HepG2 (cell line): ENCODE measurements at regions not wholly inside any gene's neighbourhood (a gene's known extent, or its start where the extent isn't known, plus 50 kb on each side); places are given as distances from the start of the nearest gene placed in this dataset.

Source experiments
- ATAC-seq: fragments of 200-7000 bp; cut with Tn5 transposase; 3 replicates; pipeline ENCODE4 v1.9.1; 2020; ENCODE audit warnings: mild to moderate bottlenecking, moderate library complexity
- BruUV-seq: library from RNA; stranded (reverse); fragments of 400-500 nt; replicated peaks from 2 replicates; lab custom pipeline; 2021; lab: Mats Ljungman, UMichigan
- CTCF ChIA-PET: fragments of 300-600 bp; formaldehyde crosslinking; extraction: SDS; loops from one replicate; lab custom pipeline; 2021; ENCODE audit warnings: low total read pairs, inconsistent platforms, low intra/inter-chr PET ratio; lab: Yijun Ruan, JAX
- POLR2A ChIA-PET: fragments of 350-600 bp; sonication (Branson Sonifier 250); formaldehyde crosslinking; loops from one replicate; lab custom pipeline; 2020; ENCODE audit warnings: antibody characterized with exemption, inconsistent platforms; lab: Yijun Ruan, JAX
- DNase-seq: peaks from one replicate; pipeline ENCODE4 v3.0.0-alpha.2; 2015; ENCODE audit warnings: low spot score
- FAIRE-seq: peaks from 3 replicates; lab custom pipeline; 2011; peaks lifted over from hg19 to GRCh38; lab: Jason Lieb, UNC
- H2AFZ ChIP-seq: one replicate; pipeline ENCODE4 v1.6.1; 2011; ENCODE audit warnings: low read length, inconsistent platforms
- H3K27ac ChIP-seq: fragments of 300-600 bp; 3 replicates; pipeline ENCODE4 v1.8.0; 2011; ENCODE audit warnings: mixed run types, mild to moderate bottlenecking, mixed read lengths, low read length, inconsistent platforms; ENCODE audit not compliant: insufficient read depth; ENCODE audit errors: extremely low read length
- H3K27me3 ChIP-seq, 2 experiments: fragments of 200-600 bp in 1 of 2; 2 replicates in 1 of 2; 3 replicates in 1 of 2; pipeline versions ENCODE4 v1.6.0 to v1.8.0; 2011; ENCODE audit warnings: low read length in 2 of 2, mild to moderate bottlenecking in 2 of 2, moderate library complexity in 2 of 2, inconsistent platforms in 1 of 2; ENCODE audit not compliant: insufficient read depth in 2 of 2, control insufficient read depth in 1 of 2
- H3K36me3 ChIP-seq, 2 experiments: fragments of 200-600 bp in 1 of 2; replicated peaks in 1 of 2; 2 replicates in 1 of 2; 3 replicates in 1 of 2; pipeline versions ENCODE4 v1.5.1 to v1.8.0; 2011; ENCODE audit warnings: low read length in 2 of 2, inconsistent platforms in 1 of 2; ENCODE audit not compliant: insufficient read depth in 2 of 2, control insufficient read depth in 1 of 2
- H3K4me1 ChIP-seq: 2 replicates; pipeline ENCODE4 v1.5.1; 2012; ENCODE audit warnings: low read length, inconsistent platforms; ENCODE audit not compliant: insufficient read depth
- H3K4me2 ChIP-seq: 2 replicates; pipeline ENCODE4 v1.6.0; 2011; ENCODE audit warnings: low read depth, low read length, inconsistent platforms
- H3K4me3 ChIP-seq, 3 experiments: fragments of 200-600 bp in 1 of 3; sonication (generic), shearing (Covaris generic) in 1 of 3; replicated peaks in 1 of 3; 2 replicates each; pipeline ENCODE4 v1.5.1; 2011 to 2016; ENCODE audit warnings: low read length in 3 of 3, inconsistent platforms in 2 of 3, low read depth in 2 of 3, mild to moderate bottlenecking in 2 of 3, control low read depth in 1 of 3, mixed read lengths in 1 of 3; ENCODE audit not compliant: insufficient read depth in 1 of 3
- H3K79me2 ChIP-seq: one replicate; pipeline ENCODE4 v1.6.1; 2011; ENCODE audit warnings: low read length, inconsistent platforms; ENCODE audit not compliant: insufficient read depth
- H3K9ac ChIP-seq: 2 replicates; pipeline ENCODE4 v1.6.0; 2011; ENCODE audit warnings: mild to moderate bottlenecking, low read depth, low read length, inconsistent platforms; ENCODE audit not compliant: insufficient read depth
- H3K9me3 ChIP-seq: 2 replicates; pipeline ENCODE4 v1.5.1; 2012; ENCODE audit warnings: mild to moderate bottlenecking, low read length
- H4K20me1 ChIP-seq: 2 replicates; pipeline ENCODE4 v1.6.0; 2011; ENCODE audit warnings: inconsistent platforms, mild to moderate bottlenecking, low read length, moderate library complexity; ENCODE audit not compliant: insufficient read depth
- CTCF ChIP-seq: sonication (generic); formaldehyde crosslinking; IDR thresholded peaks from 2 replicates; pipeline ENCODE4 v1.5.0; 2020; ENCODE audit warnings: mild to moderate bottlenecking, missing genetic modification reagents, moderate library complexity
- FOXK2 ChIP-seq: fragments of 450-650 bp; IDR thresholded peaks from 2 replicates; pipeline ENCODE4 v1.6.1; 2016
- SMC3 ChIP-seq: IDR thresholded peaks from 2 replicates; pipeline ENCODE4 v1.6.1; 2011; ENCODE audit warnings: low read length, improper control_type of control experiment
- STAG1 ChIP-seq: sonication (generic); formaldehyde crosslinking; IDR thresholded peaks from 2 replicates; pipeline ENCODE4 v1.4.0; 2020; ENCODE audit warnings: missing genetic modification reagents
- ZNF512 ChIP-seq: sonication (generic); formaldehyde crosslinking; IDR thresholded peaks from 2 replicates; pipeline ENCODE4 v1.4.0; 2020; ENCODE audit warnings: mild to moderate bottlenecking, missing genetic modification reagents
- WGBS: methylation state at CpG from one replicate; pipeline ENCODE4 v1.1.6; 2017; ENCODE audit warnings: low lambda C conversion rate; 5-methylcytosine and 5-hydroxymethylcytosine counted together
- in situ Hi-C: cut with HindIII; loops from 2 replicates; pipeline ENCODE4 v1.10.0; 2017; ENCODE audit warnings: low pct_unique_long_range_greater_than_20kb; ENCODE audit not compliant: extremely low pct_ligation_motif_present
- intact Hi-C: fragments of 100-400 bp; cut with micrococcal nuclease; formaldehyde crosslinking; loops from one replicate; pipeline ENCODE4 v1.10.0; 2022; ENCODE audit not compliant: unreplicated experiment

- CTCF ChIA-PET, result no interaction called here
- intact Hi-C loops, result no loop called here
- H3K79me2 ChIP-seq, result no peaks in the 10 kb centered on the region
- in situ Hi-C loops, result no loop called here
- no peak overlapping the region for H3K4me3 ChIP-seq
- no peak for FAIRE-seq
- no peak overlapping the region for H2AFZ ChIP-seq
- H3K9ac ChIP-seq, result no peak overlapping the region
- no peak overlapping the region for H3K4me2 ChIP-seq
- no peaks in the 10 kb centered on the region for H3K36me3 ChIP-seq
- ATAC-seq, result no peak
- no peaks in the 10 kb centered on the region for H3K4me1 ChIP-seq
- no peaks in the 10 kb centered on the region for H4K20me1 ChIP-seq
- peaks cover 20% of the 10 kb centered on the region for H3K9me3 ChIP-seq
- H3K27ac ChIP-seq, result no peak overlapping the region
- H3K27me3 ChIP-seq, result no peaks in the 10 kb centered on the region
- no peak for DNase-seq
- WGBS, result 6% methylated on average over 5 of the region's 5 CpGs
- TF ChIP-seq ZNF512 (CRISPR knock-in tag), result no peak
- TF ChIP-seq, all 625 proteins: peak for 0
- no TSS peak for BruUV-seq
- POLR2A ChIA-PET, result no interaction called here
Observed at GRCh38 chr16:76837872-76838271, 353.1 kb upstream of the MON1B start.

- POLR2A ChIA-PET, result no interaction called here
- H3K4me3 ChIP-seq, result no peak overlapping the region
- DNase-seq (peak; percentile 4), FAIRE-seq (no peak), ATAC-seq (peak; percentile 78)
- H2AFZ ChIP-seq, result no peak overlapping the region
- no peaks in the 10 kb centered on the region for H4K20me1 ChIP-seq
- H3K4me1 ChIP-seq, result no peaks in the 10 kb centered on the region
- in situ Hi-C loops (no loop called here), intact Hi-C loops (loop anchor here (5.0 kb wide), 1 partner anchor 318 kb away; no protein-coding TSS in a partner anchor)
- H3K9ac ChIP-seq, result no peak overlapping the region
- CTCF ChIA-PET, result no interaction called here
- BruUV-seq, result no TSS peak
- H3K36me3 ChIP-seq, result no peaks in the 10 kb centered on the region
- TF ChIP-seq STAG1 (CRISPR knock-in tag) (peak; percentile 30), SMC3 (peak; percentile 55; the same call in 1 of the 2 replicates), FOXK2 (no peak), CTCF (CRISPR knock-in tag) (peak; percentile 15; the same call in 1 of the 2 replicates)
- H3K4me2 ChIP-seq, result no peak overlapping the region
- no peak overlapping the region for H3K27ac ChIP-seq
- peaks cover 41% of the 10 kb centered on the region for H3K9me3 ChIP-seq
- WGBS, result 35% methylated on average over 5 of the region's 5 CpGs
- no peaks in the 10 kb centered on the region for H3K79me2 ChIP-seq
- no peaks in the 10 kb centered on the region for H3K27me3 ChIP-seq
Observed at GRCh38 chr16:76854234-76854633, 336.8 kb upstream of the MON1B start.
